Stimulated activated CD8-positive, alpha-beta memory T cell treated with anti-CD3 and anti-CD28 coated beads, Interleukin-4, amount 100 ng/mL, for 4 hours (primary cell): ENCODE measurements at regions not wholly inside any gene's neighbourhood (a gene's known extent, or its start where the extent isn't known, plus 50 kb on each side); places are given as distances from the start of the nearest gene placed in this dataset.
A peak's percentile ranks its signal among the peaks of the same experiment; 100 is the strongest.
"Not testable (repeated sequence)": the region's sequence is repeated elsewhere in the genome, so short reads cannot be mapped to it uniquely, and the experiment has no call there.

Experiments
- DNase-seq, 2 donors: peaks; one replicate each; pipeline ENCODE4 v3.0.0-alpha.2; 2020; ENCODE audit warnings: low read depth in 2 of 2, low spot score in 1 of 2

- peak in 1 of 2 donors; percentile 11 for DNase-seq
These were observed 58.9 kb downstream of the GOLGA6L7 start for GRCh38 chr15:28789401-28790114.

DNA sequence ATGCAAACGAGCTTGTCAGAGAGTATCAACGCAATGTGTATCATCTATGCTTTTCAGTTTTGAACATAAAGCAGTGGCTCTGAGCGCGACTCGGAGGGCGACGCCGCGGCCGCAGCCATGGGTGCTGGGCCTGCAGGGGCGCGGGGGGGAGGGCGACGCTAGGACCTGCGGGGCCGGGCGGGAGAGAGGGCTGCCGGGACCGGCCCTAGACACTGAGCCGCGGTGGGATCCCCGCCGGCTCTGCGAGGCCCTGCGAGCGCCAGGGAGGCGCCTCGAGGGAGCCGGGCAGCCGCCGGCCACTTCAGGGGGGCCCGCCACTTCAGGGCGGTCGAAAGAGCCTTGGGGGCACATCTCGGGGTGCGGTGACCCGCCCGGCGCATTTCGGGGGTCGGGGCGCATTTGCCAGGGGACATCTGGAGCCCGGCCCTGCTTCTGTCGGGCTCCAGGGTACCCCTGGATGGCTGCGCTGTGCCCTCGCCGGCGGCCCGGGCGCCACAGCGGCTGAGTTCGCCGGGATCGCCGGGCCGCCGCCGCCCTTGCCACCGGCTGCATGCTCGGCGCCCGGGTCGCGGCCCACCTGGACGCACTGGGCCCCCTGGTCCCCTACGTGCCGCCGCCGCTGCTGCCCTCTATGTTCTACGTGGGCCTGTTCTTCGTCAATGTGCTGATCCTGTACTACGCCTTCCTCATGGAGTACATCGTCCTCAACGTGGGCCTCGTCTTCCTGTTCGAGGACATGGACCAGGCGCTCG, 59.6 kb downstream of the GOLGA6L7 start:
- not testable (repeated sequence) for DNase-seq

- DNase-seq, result not testable (repeated sequence)
These were observed 60.3 kb downstream of the GOLGA6L7 start for GRCh38 chr15:28788176-28788575.

DNA sequence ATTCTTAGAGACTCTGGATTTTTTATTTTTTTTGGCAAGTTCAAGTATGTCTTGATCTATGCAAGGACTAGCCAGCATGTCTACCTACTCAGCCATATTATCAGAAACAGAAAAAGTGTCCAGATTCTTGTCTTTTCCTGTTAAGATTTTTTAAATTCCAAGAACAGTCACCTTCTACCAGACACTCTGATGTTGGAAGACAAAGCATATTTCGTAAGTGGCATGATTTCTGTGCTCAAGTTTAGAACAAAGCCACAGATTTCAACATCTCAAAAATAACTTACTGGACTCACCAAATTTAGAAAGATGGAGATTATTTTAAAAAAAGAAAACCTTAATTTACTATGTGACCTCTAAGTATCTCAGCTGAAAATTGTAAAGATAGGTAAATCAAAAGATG, 61.9 kb downstream of the GOLGA6L7 start:
- DNase-seq, result no peak

GRCh38 chr15:28784347-28785163, 63.9 kb downstream of the GOLGA6L7 start:
- DNase-seq, result not testable (repeated sequence)

DNA sequence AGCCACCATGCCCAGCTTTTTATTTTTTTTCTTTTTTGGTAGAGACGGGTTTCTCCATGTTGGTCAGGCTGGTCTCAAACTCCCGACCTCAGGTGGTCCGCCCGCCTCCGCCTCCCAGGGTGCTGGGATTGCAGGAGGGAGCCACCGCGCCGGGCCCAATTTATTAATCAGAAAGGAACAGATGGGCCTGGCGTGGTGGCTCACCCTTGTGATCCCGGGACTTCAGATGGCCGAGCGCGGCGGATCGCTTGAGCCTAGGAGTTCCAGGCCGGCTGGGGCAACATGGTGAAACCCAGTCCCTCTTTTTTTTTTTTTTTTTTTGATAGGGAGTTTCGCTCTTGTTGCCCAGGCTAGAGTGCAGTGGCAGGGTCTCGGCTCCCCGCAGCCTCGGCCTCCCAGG, 64.6 kb downstream of the GOLGA6L7 start:
- DNase-seq, result no peak

DNA sequence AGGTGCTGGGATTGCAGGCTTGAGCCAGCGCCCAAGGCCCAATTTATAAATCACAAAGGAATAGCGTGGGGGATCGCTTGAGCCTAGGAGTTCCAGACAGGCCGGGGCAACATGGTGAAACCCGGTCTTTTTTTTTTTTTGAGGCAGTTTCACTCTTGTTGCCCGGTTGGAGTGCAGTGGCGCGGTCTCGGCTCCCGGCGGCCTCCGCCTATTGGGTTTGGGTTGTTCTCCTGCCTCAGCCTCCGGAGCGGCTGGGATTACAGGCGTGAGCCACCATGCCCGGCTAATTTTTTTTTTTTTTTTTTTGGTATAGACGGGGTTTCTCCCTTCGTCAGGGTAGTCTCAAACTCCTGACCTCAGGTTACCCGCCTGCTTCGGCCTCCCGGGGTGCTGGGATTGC, 65.0 kb downstream of the GOLGA6L7 start:
- DNase-seq, result no peak

DNA sequence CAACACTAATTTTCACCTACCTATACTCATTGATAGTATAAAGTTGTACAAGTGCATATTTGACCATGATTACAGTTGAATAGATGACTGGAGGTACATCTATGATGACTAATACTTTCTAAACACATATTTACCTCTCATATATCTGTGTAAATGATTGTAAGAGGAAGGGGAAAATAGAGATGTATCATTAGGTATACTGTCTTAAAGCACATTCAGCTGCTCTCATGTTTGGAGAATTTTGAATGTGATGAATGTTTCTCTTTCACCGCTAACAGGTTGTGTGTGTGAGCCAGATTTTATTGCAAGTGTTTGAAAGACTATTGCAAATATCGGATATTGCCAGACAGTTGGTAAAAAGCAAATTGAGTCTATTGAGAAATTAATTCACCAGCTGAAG, 66.2 kb upstream of the GOLGA8M start:
- DNase-seq, result not testable (repeated sequence)

DNA sequence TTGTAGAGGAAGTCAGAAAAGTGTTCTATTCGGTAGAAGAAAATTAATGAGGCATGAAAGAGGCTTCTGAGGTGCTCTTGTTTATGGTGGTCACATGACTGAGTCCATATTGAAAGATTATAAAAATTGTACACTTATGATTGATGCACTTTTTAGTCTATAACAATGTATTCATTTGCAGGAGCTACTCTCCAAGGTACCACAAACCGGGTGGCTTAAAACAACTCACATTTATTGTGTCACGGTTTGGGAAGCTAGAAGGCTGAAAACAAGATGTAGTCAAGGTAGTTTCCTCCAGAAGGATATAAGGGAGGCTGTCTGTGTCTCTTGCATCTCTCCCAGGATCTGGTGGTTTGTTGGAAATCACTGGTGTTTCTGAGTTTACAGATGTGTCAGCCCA, 60.6 kb upstream of the GOLGA8M start:
- not testable (repeated sequence) for DNase-seq
